ENCODE measurements at regions not wholly inside any gene's neighbourhood (a gene's known extent, or its start where the extent isn't known, plus 50 kb on each side); places are given as distances from the start of the nearest gene placed in this dataset.

DNA sequence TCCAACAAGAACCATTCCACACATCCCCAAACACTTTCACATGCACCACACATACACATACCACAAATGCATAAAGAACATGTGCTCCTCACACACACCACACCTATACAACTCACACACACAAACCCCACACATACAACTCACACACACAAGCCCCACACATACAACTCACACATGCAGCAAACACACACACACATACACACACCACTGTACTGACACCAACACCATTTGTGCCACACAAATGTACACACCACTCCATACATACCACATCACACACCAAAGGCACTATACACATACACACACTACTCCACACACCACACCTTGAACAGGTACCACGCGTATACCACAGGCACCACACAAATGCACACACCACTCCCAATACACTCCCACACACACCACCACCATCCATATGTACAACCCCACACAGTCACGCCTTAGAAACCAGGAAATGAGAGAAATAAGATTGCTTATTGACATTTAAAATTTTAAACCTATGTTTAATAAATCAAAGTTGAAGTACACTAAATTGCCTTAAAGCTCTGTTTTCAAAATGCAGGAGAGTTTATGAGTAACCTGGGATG, 107.4 kb downstream of the ARL4A start:
- ChIA-PET CTCF (no interaction called here), POLR2A (no interaction called here)
- DNase-seq (ENCODE audit: extremely low spot score) = no peak
- TF ChIP-seq CTBP1 (IDR thresholded peaks at IDR 0.05; ENCODE audit: borderline replicate concordance) = no peak
- TF ChIP-seq, protein P1, sequence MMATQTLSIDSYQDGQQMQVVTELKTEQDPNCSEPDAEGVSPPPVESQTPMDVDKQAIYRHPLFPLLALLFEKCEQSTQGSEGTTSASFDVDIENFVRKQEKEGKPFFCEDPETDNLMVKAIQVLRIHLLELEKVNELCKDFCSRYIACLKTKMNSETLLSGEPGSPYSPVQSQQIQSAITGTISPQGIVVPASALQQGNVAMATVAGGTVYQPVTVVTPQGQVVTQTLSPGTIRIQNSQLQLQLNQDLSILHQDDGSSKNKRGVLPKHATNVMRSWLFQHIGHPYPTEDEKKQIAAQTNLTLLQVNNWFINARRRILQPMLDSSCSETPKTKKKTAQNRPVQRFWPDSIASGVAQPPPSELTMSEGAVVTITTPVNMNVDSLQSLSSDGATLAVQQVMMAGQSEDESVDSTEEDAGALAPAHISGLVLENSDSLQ (IDR thresholded peaks at IDR 0.05) = no peak
- no peak for TF ChIP-seq LEF1 (IDR thresholded peaks at IDR 0.05; ENCODE audit: borderline replicate concordance)
- TF ChIP-seq FOXM1 (IDR thresholded peaks at IDR 0.05; ENCODE audit: borderline replicate concordance) = no peak
- TF ChIP-seq FOXA1 (IDR thresholded peaks at IDR 0.05) = no peak
- no peak for TF ChIP-seq TARDBP (IDR thresholded peaks at IDR 0.05)
- no peak for TF ChIP-seq ELF4 (IDR thresholded peaks at IDR 0.05)
- no peak for TF ChIP-seq SP1 (IDR thresholded peaks at IDR 0.05)
- TF ChIP-seq SUZ12 (IDR thresholded peaks at IDR 0.05) = no peak
- TF ChIP-seq ARNT (IDR thresholded peaks at IDR 0.05) = no peak
- TF ChIP-seq NFRKB (IDR thresholded peaks at IDR 0.05) = no peak
- no peak for TF ChIP-seq HDGF (IDR thresholded peaks at IDR 0.05; ENCODE audit: borderline replicate concordance)
- TF ChIP-seq L3MBTL2 (conservative IDR thresholded peaks at IDR 0.05) = no peak
- no peak for TF ChIP-seq FOXK2 (IDR thresholded peaks at IDR 0.05)
- no peak for TF ChIP-seq ZNF384 (IDR thresholded peaks at IDR 0.05)
- no peak for TF ChIP-seq BHLHE40 (IDR thresholded peaks at IDR 0.05; ENCODE audit: borderline replicate concordance)

DNA sequence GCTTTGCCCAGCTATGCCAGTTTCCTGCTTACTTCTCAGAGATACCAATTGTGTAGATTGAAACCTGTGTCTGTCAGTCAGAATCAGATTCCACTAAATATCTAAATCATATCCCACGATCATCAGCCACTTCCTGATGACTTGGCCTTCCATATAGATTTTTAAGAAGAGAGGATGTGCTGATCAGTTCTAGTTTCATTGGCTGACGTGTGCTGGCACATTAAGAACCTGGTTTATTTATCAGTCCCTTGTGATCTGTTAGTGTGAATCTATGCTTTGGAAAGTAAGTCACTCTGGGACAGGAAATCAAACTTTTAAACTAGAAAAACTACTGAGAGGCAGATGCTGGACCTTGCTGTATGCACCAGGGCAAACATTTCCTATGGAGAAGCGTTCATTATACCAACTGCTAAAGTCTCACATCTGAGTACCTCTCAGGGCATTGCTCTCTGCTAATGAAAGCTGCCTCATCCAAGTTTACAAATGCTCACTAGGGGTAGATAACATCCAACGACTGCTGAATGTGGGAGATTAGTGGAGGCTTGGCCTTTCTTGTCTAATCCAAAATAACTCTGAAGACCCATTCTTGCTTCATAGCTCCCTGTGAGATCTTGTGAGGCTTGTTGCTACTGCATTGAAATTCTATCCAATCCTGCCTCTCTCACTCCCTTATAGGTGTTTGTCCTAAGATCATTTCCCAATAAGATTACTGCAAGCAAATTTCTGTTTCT, 109.1 kb downstream of the ARL4A start:
- CTCF ChIA-PET = no interaction called here
- no peak for DNase-seq (ENCODE audit: extremely low spot score)
- TF ChIP-seq SUZ12 (IDR thresholded peaks at IDR 0.05) (no peak), CTBP1 (IDR thresholded peaks at IDR 0.05; ENCODE audit: borderline replicate concordance) (no peak), FOXA1 (IDR thresholded peaks at IDR 0.05) (no peak), ZNF384 (IDR thresholded peaks at IDR 0.05) (no peak), TARDBP (IDR thresholded peaks at IDR 0.05) (no peak), L3MBTL2 (conservative IDR thresholded peaks at IDR 0.05) (no peak), LEF1 (IDR thresholded peaks at IDR 0.05; ENCODE audit: borderline replicate concordance) (no peak), FOXK2 (IDR thresholded peaks at IDR 0.05) (no peak), HDGF (IDR thresholded peaks at IDR 0.05; ENCODE audit: borderline replicate concordance) (no peak), ARNT (IDR thresholded peaks at IDR 0.05) (no peak), BHLHE40 (IDR thresholded peaks at IDR 0.05; ENCODE audit: borderline replicate concordance) (no peak), ELF4 (IDR thresholded peaks at IDR 0.05) (no peak)
- POLR2A ChIA-PET = no interaction called here

DNA sequence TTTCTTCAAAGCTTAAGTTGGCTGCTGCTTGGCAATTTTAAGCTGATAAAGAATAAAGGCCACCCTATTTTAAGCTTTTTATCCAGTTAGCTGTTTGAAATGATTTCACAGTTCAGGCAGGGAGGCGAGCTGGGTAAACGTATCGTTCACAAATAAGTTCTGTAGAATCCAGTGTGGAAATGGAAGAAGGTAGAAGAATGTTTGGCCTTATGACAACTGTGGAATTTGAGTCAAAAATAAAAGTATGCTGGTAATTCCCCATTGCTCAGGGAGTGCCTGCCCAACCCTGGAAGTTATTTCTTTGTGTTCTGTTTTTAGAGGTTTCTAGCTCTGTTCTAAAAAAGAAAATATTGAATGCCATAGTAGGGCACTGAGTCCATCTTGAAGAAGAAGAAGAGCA, 113.1 kb downstream of the ARL4A start:
- ChIA-PET CTCF (no interaction called here), POLR2A (no interaction called here)
- TF ChIP-seq ARNT (IDR thresholded peaks at IDR 0.05) = no peak
- no peak for TF ChIP-seq CTBP1 (IDR thresholded peaks at IDR 0.05; ENCODE audit: borderline replicate concordance)
- DNase-seq (ENCODE audit: extremely low spot score) = no peak

DNA sequence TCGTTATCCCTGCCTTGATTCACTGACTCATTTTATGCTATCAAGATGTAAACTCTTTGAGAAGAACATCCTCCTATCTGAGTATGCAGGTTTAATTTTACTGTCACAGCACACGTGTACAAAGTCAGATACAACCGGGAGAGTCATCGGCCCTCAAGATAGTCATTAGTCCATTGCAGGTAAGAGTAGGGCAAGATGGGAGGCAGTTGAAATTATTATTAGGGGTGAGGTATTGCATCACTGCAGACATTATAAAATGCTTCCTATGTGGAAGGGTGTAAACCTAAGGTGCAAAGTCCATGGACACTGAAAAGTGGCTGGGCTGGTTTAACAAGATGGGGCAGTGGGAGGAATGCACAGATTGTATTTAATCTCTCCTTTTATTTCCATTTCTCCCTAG, 113.7 kb downstream of the ARL4A start:
- DNase-seq (ENCODE audit: extremely low spot score) = no peak
- TF ChIP-seq L3MBTL2 (conservative IDR thresholded peaks at IDR 0.05) (no peak), ELF4 (IDR thresholded peaks at IDR 0.05) (no peak), BHLHE40 (IDR thresholded peaks at IDR 0.05; ENCODE audit: borderline replicate concordance) (no peak), FOXK2 (IDR thresholded peaks at IDR 0.05) (no peak), FOXA1 (IDR thresholded peaks at IDR 0.05) (no peak)
- TF ChIP-seq, protein P1 (IDR thresholded peaks at IDR 0.05) = no peak
- POLR2A ChIA-PET = no interaction called here
- CTCF ChIA-PET = no interaction called here

DNA sequence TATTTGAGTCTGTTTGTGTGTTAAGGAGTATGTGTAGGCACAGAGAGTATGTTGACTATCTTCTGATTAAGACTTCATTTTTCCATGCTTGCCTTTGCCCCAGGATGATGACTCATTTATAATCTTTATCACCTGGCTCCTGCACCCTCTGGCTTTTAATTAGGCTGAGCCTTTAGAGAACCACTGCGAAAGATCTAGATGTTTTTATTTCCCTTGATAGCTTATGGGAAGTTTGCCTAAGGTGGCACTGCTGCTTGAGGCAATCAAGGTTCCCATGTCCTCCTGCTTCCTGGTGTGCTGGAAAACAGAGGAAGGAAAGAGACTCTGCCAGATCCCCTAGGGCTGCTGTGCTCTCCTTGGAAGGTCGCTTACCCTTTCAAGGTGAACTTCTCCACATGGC, 114.6 kb downstream of the ARL4A start:
- no peak for TF ChIP-seq NFRKB (IDR thresholded peaks at IDR 0.05)
- ChIA-PET CTCF (no interaction called here), POLR2A (no interaction called here)
- no peak for DNase-seq (ENCODE audit: extremely low spot score)

DNA sequence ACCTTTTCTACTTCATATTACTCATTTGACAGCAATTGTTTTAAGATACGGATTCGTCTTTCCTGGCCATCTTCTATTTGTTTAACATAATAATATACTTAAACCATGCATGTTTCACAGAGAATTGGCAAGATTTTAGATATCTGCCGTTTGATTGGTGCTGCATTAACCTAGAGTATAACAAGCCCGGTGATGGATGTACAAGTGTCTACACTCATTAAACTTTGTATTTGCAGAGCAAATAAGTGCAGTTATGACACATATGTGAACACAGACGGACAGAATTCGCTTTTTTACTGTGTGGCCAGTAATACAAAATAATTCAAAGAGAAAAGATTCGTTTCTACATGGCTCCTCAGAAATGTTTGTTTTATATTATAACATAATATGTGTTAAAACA, 116.1 kb downstream of the ARL4A start:
- DNase-seq (ENCODE audit: extremely low spot score) = no peak
- CTCF ChIA-PET = no interaction called here
- TF ChIP-seq FOXK2 (IDR thresholded peaks at IDR 0.05) = no peak
- no peak for TF ChIP-seq ZNF384 (IDR thresholded peaks at IDR 0.05)
- no peak for TF ChIP-seq BHLHE40 (IDR thresholded peaks at IDR 0.05; ENCODE audit: borderline replicate concordance)
- TF ChIP-seq, protein P1 (IDR thresholded peaks at IDR 0.05) = no peak
- no peak for TF ChIP-seq FOXM1 (IDR thresholded peaks at IDR 0.05; ENCODE audit: borderline replicate concordance)
- no peak for TF ChIP-seq NFRKB (IDR thresholded peaks at IDR 0.05)
- TF ChIP-seq ARNT (IDR thresholded peaks at IDR 0.05) = no peak
- POLR2A ChIA-PET = no interaction called here

DNA sequence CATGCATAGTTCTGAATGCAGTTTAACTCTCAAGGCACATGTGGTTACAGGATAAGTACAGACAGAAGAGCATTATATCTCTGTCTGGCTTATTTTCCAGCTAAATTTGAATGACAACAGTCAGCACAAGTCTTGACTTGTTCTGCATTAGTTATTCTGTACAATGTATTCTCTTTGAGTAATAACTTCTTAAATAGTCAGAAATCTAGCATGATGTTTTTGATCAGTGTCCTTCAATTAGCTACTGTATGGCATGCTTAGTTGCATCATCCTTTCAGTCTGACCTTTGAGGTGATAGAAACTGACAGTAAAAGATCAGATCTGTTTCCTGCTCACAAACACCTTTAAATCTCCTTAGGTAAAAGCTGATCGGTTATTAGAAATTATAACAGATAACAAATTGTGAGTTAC, 118.1 kb downstream of the ARL4A start:
- TF ChIP-seq BHLHE40 (IDR thresholded peaks at IDR 0.05; ENCODE audit: borderline replicate concordance) (no peak), LEF1 (IDR thresholded peaks at IDR 0.05; ENCODE audit: borderline replicate concordance) (no peak), HDGF (IDR thresholded peaks at IDR 0.05; ENCODE audit: borderline replicate concordance) (no peak), CTBP1 (IDR thresholded peaks at IDR 0.05; ENCODE audit: borderline replicate concordance) (no peak), SP1 (IDR thresholded peaks at IDR 0.05) (no peak), ZNF384 (IDR thresholded peaks at IDR 0.05) (no peak), ARNT (IDR thresholded peaks at IDR 0.05) (no peak), SUZ12 (IDR thresholded peaks at IDR 0.05) (no peak), NFRKB (IDR thresholded peaks at IDR 0.05) (no peak), ELF4 (IDR thresholded peaks at IDR 0.05) (no peak), FOXM1 (IDR thresholded peaks at IDR 0.05; ENCODE audit: borderline replicate concordance) (no peak), L3MBTL2 (conservative IDR thresholded peaks at IDR 0.05) (no peak), FOXA1 (IDR thresholded peaks at IDR 0.05) (no peak), TARDBP (IDR thresholded peaks at IDR 0.05) (no peak), FOXK2 (IDR thresholded peaks at IDR 0.05) (no peak)
- TF ChIP-seq, protein P1 (IDR thresholded peaks at IDR 0.05) = no peak
- POLR2A ChIA-PET = no interaction called here
- CTCF ChIA-PET = no interaction called here
- DNase-seq (ENCODE audit: extremely low spot score) = no peak

All from HEK293T (cell line).